Activated CD8-positive, alpha-beta memory T cell treated with anti-CD3 and anti-CD28 coated beads for 4 hours (primary cell): ENCODE measurements at regions not wholly inside any gene's neighbourhood (a gene's known extent, or its start where the extent isn't known, plus 50 kb on each side); places are given as distances from the start of the nearest gene placed in this dataset.

Experiments
- DNase-seq, 2 donors: peaks; one replicate each; pipeline ENCODE4 v3.0.0-alpha.2; 2020; ENCODE audit warnings: low read depth in 2 of 2

- DNase-seq, result no peak
Measured at GRCh38 chr15:95319242-95319641, 1011.3 kb upstream of the NR2F2 start.

- DNase-seq, result no peak
Measured at GRCh38 chr15:95323796-95324195, 1006.7 kb upstream of the NR2F2 start.

- no peak for DNase-seq
Measured at GRCh38 chr15:95324656-95325055, 1005.8 kb upstream of the NR2F2 start.

- DNase-seq, result no peak
Measured at GRCh38 chr15:95325763-95326404, 1004.6 kb upstream of the NR2F2 start.

- no peak for DNase-seq
Measured at GRCh38 chr15:95326431-95327182, 1003.9 kb upstream of the NR2F2 start.

GRCh38 chr15:95327183-95327525 is 1003.3 kb upstream of the NR2F2 start:
- DNase-seq, result no peak

GRCh38 chr15:95327661-95328060 is 1002.8 kb upstream of the NR2F2 start:
- no peak for DNase-seq

GRCh38 chr15:95328559-95328958 is 1001.9 kb upstream of the NR2F2 start:
- no peak for DNase-seq

- DNase-seq, result no peak
Measured at GRCh38 chr15:95329362-95329761, 1001.1 kb upstream of the NR2F2 start.

GRCh38 chr15:95341686-95342085 is 988.8 kb upstream of the NR2F2 start:
- no peak for DNase-seq

GRCh38 chr15:95345867-95346266 is 984.6 kb upstream of the NR2F2 start:
- no peak for DNase-seq

GRCh38 chr15:95346721-95347475 is 983.6 kb upstream of the NR2F2 start:
- DNase-seq, result no peak

GRCh38 chr15:95347837-95348236 is 982.7 kb upstream of the NR2F2 start:
- DNase-seq, result no peak

GRCh38 chr15:95350908-95351307 is 979.6 kb upstream of the NR2F2 start:
- no peak for DNase-seq

GRCh38 chr15:95352631-95353187 is 977.8 kb upstream of the NR2F2 start:
- DNase-seq, result no peak

- DNase-seq, result no peak
Measured at GRCh38 chr15:95353512-95353911, 977.0 kb upstream of the NR2F2 start.

- no peak for DNase-seq
Measured at GRCh38 chr15:95359966-95360365, 970.5 kb upstream of the NR2F2 start.

- DNase-seq, result no peak
Measured at GRCh38 chr15:95362306-95362705, 968.2 kb upstream of the NR2F2 start.

GRCh38 chr15:95363646-95364045 is 966.9 kb upstream of the NR2F2 start:
- DNase-seq, result no peak

- DNase-seq, result no peak
Measured at GRCh38 chr15:95365511-95366107, 964.9 kb upstream of the NR2F2 start.

- DNase-seq, result no peak
Measured at GRCh38 chr15:95368191-95368590, 962.3 kb upstream of the NR2F2 start.
